SIG-M5 treated with dmso at 0.1 percent for 504 hours (cell line): ENCODE measurements at regions not wholly inside any gene's neighbourhood (a gene's known extent, or its start where the extent isn't known, plus 50 kb on each side); places are given as distances from the start of the nearest gene placed in this dataset.
A peak's percentile ranks its signal among the peaks of the same experiment; 100 is the strongest.
"Not testable (repeated sequence)": the region's sequence is repeated elsewhere in the genome, so short reads cannot be mapped to it uniquely, and the experiment has no call there.

ENCODE experiments used
- DNase-seq: peaks from one replicate; lab custom pipeline; 2025; ENCODE audit not compliant: unreplicated experiment; lab: John Stamatoyannopoulos, UW

DNA sequence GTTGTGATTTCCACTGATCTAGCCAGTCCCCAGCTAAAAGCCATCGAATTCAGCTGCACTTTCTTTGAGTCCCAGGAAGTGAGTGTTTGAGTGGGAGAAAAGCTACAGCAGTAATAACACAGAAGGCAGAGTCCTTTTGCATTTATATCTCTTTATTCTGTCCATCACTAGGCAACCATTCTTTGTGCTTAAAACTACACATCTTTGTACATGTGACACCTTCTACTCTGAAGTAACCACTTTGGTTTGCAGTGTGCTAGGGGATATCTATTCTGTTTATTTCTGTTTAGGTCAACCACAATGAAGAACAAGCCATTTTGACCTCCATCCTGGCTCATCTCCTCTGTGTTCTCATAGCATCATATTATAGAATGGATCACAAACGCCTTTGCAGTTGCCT lies 226.0 kb upstream of the SERP2 start:
- no peak for DNase-seq

DNA sequence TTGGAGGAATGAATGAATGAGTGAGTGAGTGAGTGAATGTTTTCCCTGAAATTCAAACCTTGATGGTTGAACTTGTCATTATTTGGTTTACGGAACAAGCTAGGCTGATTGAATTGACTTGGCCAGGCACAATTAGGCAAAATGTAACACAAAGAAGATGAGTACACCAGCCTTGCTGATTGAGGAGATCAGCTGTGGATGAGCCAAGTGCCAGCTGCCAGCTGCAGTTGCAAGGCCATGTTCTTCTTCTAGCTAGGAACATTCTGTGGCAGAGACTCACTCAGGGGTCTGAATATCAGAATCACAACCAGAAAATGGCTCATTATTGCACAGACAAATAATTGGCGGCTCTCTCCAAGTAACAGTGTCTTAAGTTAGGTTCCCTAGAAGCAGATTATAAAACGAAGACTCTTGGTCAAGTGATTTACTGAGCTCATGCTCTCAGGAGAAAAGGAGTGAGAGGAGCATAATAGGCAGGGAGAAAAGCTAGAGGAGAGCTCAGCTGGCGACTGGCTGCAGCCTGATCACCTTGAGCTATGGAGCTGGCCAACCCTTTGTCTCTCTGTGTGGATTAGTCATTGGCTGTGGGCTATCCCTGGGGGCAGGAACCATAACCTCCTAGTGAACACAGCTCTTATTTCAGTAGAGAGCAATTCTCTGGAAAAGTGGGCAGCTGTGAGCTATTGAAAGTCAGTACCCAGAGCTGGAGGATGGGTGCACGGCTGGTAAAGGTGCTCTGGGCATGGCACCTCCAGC lies 225.3 kb upstream of the SERP2 start:
- no peak for DNase-seq

DNA sequence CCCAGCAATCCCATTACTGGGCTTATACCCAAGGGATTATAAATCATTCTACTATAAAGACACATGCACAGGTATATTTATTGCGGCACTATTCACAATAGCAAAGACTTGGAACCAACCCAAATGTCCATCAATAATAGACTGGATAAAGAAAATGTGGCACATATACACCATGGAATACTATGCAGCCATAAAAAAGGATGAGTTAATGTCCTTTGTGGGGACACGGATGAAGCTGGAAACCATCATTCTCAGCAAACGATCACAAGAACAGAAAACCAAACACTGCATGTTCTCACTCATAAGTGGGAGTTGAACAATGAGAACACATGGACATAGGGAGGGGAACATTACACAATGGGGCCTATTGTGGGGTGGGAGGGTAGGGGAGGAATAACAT lies 224.4 kb upstream of the SERP2 start:
- DNase-seq = not testable (repeated sequence)

DNA sequence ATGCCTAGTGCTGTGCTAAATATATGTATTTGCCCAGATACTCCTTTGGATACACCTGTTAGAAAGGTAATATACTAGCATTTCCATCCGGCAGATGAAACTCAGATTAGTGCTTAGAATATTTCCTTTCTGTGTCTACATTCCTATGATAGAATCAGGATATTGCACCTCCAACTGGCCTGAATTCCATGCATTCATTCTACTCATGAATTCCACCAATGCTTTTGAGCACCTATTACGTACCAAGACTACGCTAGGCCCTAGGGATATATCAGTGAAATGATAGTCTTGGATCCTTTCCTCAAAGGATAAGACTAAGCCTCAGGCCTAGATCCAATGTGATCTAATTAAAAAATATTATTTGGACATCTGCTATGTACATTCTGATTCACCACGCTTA lies 223.8 kb upstream of the SERP2 start:
- no peak for DNase-seq

DNA sequence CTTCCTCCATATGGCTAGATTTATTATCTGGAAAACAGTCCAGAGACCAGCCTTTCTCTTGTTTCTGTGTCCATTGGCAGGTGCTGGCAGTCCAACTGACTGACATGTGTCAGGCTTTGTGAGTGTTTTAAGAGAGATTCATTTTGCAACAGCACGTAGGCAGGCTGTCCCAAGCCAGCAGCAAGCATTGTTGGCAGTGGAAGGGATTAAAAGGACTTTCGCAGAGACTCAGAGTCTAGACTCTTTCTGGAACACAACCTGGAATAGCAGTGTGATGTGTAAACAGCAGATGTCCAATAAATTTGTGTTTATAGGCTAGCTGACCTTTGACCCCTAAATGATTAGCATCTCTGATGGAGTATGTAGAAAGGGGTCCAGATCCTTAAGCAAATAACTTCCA lies 222.2 kb upstream of the SERP2 start:
- no peak for DNase-seq

DNA sequence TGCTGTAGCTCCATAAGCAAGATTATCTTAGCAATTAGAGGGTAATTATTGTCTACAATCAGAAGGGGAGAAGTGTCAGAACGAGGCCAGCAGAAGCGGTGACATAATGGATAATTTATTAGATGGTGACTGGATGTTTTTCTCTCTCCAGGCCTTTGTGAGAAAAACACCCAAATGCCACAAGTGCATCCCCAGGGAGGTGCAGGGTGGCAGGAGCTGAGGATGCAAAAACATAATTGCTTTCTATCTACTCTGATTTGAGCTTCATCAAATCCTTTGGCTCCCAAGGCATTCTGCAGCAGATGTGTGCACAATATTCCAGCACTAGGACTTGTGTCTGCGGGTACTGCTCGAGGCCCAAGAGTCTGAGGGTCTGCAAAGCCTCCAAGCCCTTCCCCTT lies 220.1 kb upstream of the SERP2 start:
- DNase-seq = no peak

DNA sequence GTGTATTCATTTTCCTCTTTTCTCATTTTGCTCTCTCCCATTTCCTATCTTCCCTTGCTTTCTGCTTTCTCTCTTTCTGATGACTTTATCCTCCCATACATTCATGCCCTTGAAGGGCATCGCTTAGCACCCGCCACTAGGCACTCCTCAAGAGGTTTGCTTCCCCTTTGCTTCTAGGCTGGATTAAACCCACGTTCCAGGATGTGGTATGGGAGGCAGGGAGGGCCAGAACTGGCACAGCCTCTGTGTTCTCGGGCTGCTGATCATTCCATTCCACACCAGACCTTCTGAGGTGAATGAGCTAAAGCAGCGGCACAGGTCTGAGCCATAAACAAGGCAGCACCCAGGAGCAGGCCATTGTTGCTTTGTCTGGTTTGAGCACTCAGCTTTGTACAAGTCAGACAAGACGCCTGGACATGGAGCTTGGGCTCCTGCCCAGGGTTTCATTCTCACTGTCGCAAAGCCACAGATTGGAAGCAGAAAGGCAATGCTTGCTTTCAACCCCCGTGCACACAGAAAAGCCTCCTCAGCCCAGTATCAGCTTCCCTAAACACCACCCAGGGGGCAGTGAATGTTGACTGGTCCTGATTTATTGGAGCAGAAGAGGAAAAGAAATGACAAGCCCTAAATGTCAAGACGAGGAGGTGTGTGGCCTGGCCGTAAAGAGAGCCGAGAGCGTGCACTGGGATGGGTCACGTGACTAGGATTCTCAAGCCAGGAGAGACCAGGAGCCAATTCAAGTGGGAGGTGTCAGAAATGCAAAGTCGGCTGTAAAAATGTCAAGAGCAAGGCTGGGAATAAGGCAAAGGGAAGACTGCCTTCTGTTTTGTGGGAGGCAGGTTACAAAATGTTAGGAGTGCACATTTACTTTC lies 218.0 kb upstream of the SERP2 start:
- DNase-seq = no peak

DNA sequence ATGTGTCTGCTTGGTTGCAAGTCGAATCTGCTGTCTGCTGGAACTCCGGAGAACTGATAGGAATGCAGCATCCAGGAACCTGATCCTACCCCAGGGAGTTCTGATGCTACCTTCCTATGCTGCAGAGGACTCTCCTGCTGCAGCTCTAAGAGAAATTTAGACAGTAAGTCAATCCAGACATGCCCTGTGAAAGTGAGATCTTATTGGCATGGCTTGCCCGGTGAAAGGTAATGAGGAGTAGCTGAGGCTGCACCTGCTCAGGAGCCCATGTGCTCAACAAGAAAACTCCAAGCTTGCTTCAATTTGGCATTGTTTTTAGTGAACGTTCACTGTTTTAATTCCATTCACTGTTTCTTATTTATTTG lies 217.3 kb upstream of the SERP2 start:
- no peak for DNase-seq

DNA sequence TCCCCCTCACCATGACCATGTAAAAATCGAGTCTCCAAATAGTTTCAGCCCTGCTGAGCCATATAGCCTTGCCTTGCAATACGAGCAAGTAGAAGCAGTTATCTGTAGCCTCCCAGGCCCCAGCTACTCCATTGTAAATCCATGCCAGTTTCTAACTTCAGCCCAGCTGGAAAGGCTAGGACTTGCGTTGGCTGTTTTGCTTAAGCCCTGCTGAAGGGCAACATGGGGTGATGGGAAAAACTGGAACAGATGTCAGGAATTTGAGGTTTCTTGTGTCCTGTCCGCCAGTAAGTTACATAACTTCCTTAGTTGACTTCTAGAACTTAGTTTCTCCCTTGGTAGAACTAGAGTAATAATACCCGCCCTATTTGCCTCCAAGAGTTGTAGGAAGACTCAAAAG lies 216.0 kb upstream of the SERP2 start:
- DNase-seq = no peak

DNA sequence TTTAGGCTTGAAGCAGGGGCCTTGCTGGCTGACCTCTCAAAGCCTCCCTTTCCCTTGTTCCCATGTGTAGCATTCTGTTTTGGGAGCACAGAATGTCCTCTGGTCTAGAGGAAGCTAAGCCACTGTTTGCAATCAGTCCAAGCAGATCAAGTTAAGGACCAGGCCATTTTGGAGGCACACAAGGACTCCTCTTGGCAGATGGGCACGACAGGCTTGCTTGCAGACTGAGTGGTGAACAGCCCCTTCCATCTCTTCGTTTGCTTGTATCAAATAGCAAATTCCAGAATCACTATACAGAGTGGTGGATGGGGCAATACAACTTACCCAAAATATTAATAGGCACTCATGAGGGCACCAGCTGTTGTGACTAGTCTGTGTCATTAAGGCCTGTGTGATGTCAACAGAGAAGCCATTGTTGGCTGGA lies 215.5 kb upstream of the SERP2 start:
- DNase-seq = no peak

DNA sequence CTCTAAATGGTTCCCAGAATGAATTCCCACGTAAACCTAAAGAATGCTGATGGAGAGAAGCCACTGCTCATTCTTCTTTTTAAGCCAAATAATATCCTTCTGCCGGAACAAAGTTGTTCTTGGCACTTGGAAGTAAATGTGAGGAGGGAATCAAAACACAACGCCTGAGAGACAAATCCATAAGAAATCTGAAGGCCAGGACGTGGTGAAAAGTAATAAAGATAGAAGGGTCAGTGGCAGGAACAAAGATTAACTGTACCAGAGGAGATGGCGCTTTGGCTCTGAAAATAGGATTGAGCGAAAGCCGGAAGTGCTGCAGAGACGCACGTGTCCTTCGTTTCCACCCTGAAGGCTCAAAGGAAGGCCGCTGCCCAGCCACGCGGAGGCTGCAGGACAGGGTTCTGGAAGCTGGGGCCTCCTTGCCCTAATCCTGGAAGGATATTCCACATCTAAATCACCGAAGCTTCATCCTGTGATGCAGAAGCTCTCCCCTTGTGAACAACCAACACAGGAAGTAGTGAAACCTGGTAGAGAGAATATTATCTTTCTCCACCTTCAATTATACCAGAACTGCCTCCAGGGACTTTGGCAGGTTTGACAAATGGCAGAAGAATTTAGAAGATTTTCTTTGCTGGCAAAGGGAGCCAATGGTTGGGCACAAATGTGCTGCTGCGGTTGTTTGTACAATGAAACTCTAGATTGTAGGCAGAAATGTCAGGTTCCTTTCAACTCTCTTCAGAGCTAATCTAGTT lies 214.6 kb upstream of the SERP2 start:
- DNase-seq = no peak

DNA sequence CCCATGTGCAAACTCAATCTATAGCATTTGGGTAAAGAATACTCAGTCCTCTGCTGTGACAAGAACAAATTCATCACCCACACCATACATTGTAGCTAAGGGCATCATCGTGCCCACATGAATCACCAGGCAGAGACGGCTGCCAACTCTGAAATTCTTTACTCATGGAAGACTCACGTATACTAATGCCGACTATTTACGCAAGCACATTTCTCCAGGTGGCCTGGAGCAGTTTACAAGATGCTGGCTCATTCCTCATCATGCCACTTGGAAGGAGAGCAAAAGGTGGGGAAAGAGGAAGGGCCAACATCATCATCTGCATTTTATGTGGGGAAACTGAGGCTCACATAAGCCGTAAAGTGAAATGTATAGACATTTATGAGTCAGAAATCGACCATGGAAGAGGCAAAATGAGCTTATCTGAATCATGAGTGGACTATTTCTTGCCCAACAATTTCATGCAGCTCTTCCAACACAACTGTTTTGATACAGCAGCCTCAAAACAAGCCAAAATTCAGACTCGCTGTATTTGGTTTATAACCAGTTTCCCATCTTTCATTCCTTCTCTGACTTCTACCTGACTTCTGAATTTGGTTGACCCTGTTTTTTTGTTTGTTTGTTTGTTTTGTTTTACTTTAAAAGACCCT lies 213.9 kb upstream of the SERP2 start:
- peak; percentile 10 for DNase-seq

DNA sequence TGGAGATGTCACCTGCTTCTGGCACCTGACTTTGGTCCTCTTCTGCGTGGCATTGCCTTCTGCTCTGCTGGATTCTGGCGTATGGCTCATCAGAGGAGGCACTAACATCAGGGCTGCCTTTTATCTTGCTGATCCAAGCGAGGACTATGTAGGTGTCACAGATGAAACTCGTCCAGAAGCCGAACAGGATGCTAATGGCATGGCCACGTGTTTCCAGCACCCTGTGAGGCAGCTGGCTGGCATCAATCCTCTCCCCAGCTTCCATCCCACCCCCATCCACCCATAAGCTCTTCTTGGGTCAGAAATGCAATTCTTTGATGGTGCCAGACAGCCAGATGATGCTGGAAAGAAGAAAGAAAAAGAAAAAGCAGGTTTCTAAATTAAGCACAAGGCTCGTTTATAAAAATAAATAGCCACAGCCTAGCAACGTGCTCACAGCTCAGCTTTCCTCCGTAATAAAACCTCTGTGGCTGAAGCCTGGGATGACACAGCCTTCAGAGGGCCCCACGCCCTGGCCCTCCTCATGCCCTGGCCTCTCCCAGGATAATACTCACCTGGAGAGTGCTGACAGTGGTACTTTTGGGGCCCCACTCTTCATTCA lies 212.9 kb upstream of the SERP2 start:
- DNase-seq = no peak

DNA sequence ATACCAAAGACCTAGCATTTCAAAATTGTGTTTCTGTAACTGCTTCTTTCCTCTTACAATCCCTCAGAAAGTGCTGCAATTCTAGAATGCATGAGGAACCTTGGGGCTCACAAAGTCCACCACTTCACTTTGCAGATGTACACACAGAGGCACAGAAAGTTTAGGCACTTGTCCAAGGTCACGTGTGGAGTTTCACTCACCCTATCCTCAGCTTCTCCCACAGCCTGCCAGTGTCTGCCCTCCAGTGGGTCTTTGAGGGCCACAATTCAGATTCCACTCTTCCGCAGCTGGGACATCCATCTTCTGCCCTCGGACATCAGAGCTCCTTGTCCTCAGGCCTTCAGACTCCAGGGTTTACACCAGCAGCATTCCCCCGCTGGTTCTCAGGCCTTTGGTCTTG lies 210.5 kb upstream of the SERP2 start:
- no peak for DNase-seq

DNA sequence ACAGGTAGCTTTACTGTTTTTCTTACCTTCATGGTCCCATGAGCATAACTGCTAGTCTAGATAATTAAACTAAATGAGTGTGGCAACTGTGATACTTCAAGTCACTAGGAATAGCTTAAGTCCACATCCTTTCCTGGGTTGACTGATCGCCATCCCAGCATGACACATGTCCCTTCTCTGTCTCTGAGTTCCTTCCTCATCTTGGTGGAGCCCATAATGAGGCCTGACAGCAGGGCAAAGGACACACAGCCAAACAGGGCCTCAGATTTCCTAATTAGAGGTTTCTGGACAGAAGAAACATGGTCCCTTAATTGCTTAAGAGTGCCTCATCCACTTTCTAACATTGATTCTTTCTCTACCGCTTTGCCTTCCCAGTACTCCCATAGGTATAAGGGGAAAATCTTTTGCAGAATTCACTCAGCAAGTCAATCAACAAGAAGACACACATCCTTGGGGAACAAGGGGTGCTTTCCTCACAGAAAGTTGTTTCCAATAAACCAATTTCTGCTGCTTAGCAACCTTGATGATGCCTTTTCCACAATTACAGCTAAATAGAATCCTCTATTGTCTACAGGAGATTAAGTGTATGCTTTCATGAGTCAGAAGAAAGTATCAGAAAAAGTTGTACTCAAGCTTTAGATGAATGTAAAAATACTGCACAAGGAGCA lies 208.3 kb upstream of the SERP2 start:
- DNase-seq = no peak

DNA sequence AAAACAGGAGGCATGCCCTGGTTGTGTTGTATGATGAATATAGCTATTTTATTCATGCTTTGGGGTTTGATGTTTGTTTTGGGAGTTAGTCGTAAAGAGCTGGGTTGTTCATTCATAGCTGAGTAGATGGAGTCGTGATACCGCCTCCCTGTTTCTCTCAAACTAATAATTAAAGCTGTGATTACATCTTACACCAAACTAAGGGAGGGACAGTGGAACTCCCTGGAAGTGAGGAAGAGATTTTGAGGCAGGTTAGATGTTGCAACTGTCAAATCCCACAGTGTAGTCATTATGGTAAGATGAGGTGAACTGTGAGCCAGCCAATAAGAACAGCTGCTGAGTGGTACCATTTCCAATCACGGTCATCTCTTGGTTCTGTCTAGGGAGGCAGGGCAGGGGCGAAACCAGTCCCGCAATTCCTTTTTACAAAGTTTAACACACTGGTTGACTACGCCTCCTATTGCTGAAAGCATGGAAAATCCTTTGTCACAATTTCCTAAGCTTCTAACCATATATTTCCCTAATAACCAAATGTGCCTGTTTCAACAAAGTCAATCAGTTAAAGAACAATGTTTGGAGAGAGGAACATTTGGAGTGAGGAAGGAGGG lies 207.6 kb upstream of the SERP2 start:
- DNase-seq = no peak

DNA sequence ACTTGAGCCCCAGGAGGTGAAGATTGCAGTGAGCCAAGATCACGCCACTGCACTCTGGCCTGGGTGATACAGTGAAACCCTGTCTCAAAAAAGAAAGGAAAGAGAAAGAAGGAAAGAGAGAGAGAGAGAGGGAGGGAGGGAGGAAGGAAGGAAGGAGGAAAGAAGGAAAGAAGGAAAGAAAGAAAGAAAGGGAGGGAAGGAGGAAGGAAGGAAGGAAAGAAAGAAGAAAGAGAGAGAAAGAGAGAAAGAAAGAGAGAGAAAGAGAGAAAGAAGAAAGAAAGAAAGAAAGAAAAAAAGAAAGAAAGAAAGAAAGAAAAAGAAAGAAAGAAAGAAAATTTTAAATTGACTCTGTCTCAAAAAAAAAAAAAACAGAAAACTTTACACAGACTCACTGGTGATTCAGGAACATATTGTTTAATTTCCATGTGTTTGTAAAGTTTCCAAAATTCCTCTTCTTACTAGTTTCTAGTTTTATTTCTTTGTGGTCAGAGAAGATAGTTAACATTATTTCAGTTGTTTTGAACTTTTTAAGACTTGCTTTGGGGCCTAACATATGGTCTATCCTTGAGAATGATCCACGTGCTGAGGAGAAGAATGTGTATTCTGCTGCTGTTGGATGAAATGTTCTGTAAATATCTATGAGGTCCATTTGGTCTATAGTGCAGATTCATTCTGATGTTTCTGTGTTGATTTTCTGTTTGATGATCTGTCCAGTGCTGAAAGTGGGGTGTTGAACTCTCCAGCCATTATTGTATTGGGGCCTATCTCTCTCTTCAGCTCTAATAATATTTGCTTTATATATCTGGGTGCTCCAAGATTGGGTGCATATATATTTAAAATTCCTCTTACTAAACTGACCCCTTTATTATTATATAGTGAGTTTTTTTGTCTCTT lies 204.4 kb upstream of the SERP2 start:
- DNase-seq = no peak

DNA sequence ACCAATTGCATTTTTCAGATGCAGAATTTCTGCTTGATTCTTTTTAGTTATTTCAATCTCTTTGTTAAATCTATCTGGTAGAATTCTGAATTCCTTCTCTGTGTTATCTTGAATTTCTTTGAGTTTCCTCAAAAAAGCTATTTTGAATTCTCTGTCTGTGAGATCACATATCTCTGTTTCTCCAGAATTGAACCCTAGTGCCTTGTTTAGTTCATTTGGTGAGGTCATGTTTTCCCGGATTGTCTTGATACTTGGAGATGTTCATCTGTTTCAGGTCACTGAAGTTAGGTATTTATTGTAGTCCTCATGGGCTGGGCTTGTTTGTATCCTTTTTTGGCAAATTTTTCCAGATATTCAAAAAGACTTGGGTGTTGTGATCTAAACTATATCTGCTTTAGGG lies 202.9 kb upstream of the SERP2 start:
- no peak for DNase-seq

DNA sequence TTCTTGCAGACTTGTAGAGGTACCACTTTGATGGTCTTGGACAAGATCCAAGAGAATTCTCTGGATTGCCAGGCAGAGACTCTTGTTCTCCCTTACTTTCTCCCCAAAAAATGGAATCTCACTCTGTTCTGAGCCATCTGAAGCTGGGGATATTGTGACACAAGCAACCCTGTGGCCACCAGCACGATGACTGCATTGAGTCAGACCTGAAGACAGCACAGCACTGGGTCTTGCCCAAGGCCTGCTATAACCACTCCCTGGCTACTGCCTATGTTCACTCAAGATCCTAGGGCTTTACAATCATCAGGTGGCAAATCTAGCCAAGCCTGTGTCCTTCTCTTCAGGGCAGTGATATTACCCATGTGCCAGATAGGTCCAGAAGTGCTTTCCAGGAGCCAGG lies 202.5 kb upstream of the SERP2 start:
- DNase-seq = no peak
